ENCODE measurements at regions not wholly inside any gene's neighbourhood (a gene's known extent, or its start where the extent isn't known, plus 50 kb on each side); places are given as distances from the start of the nearest gene placed in this dataset.

- TF ChIP-seq ZNF462 (CRISPR knock-in tag; IDR thresholded peaks at IDR 0.05) (no peak), CREB1 (CRISPR knock-in tag; IDR thresholded peaks at IDR 0.05; ENCODE audit: low read depth) (no peak), REST (IDR thresholded peaks at IDR 0.05; ENCODE audit: unreplicated experiment) (no peak), EZH2phosphoT487 (IDR thresholded peaks at IDR 0.05; ENCODE audit: unreplicated experiment) (no peak), POLR2AphosphoS5 (IDR thresholded peaks at IDR 0.05; ENCODE audit: low read depth) (no peak)
Measured at GRCh38 chr2:85945586-85945985, 56.8 kb upstream of the ST3GAL5 start (continued).

- no peak overlapping the region for H3K4me2 ChIP-seq
- H3K4me1 ChIP-seq (ENCODE audit: insufficient read depth) = no peaks in the 10 kb centered on the region
- H3K27me3 ChIP-seq (ENCODE audit: insufficient read depth) = no peaks in the 10 kb centered on the region
- no peak overlapping the region for H3K27ac ChIP-seq (ENCODE audit: low read depth)
- Mint-ChIP-seq H3K4me3 (no peak overlapping the region), H3K4me1 (no peaks in the 10 kb centered on the region), H3K36me3 (ENCODE audit: low read depth) (peaks cover 8% of the 10 kb centered on the region; the same call in 2 of the 3 replicates), H3K27ac (no peak overlapping the region), H3K9me3 (peaks cover 58% of the 10 kb centered on the region), H3K27me3 (ENCODE audit: insufficient read depth, low read depth, poor library complexity) (peaks cover 3% of the 10 kb centered on the region)
- no peaks in the 10 kb centered on the region for H4K20me1 ChIP-seq (replicated peaks; ENCODE audit: insufficient read depth)
- no peak overlapping the region for H3K4me3 ChIP-seq
- H3K36me3 ChIP-seq (ENCODE audit: insufficient read depth) = peaks cover 5% of the 10 kb centered on the region
- H3K79me2 ChIP-seq (replicated peaks; ENCODE audit: insufficient read depth) = no peaks in the 10 kb centered on the region
- no peak overlapping the region for H2AFZ ChIP-seq
- DNase-seq (ENCODE audit: low spot score) (no peak), ATAC-seq (no peak)
- H3F3A ChIP-seq (replicated peaks; ENCODE audit: low read depth) = no peaks in the 10 kb centered on the region
- no peaks in the 10 kb centered on the region for H3K9me2 ChIP-seq (ENCODE audit: insufficient read depth)
- no peak for TF ChIP-seq NANOG (IDR thresholded peaks at IDR 0.05; ENCODE audit: borderline replicate concordance)
- TF ChIP-seq POLR2AphosphoS5 (IDR thresholded peaks at IDR 0.05; ENCODE audit: low read depth) = no peak
- no peak for TF ChIP-seq CREB1 (CRISPR knock-in tag; IDR thresholded peaks at IDR 0.05; ENCODE audit: low read depth)
- TF ChIP-seq REST (IDR thresholded peaks at IDR 0.05; ENCODE audit: unreplicated experiment) = no peak
- no peak for TF ChIP-seq EZH2phosphoT487 (IDR thresholded peaks at IDR 0.05; ENCODE audit: unreplicated experiment)
- TF ChIP-seq STAT1 (IDR thresholded peaks at IDR 0.05; ENCODE audit: unreplicated experiment) = no peak
- TF ChIP-seq JUNB (IDR thresholded peaks at IDR 0.05; ENCODE audit: unreplicated experiment) = no peak
- TF ChIP-seq EZH2 (IDR thresholded peaks at IDR 0.05; ENCODE audit: low read depth, unreplicated experiment) = no peak
- no peak for TF ChIP-seq ZNF331 (CRISPR knock-in tag; IDR thresholded peaks at IDR 0.05; ENCODE audit: low read depth)
Measured at GRCh38 chr2:85945172-85945571, 56.4 kb upstream of the ST3GAL5 start.
